ENCODE measurements at regions not wholly inside any gene's neighbourhood (a gene's known extent, or its start where the extent isn't known, plus 50 kb on each side); places are given as distances from the start of the nearest gene placed in this dataset.
"Not testable (repeated sequence)": the region's sequence is repeated elsewhere in the genome, so short reads cannot be mapped to it uniquely, and the experiment has no call there.

DNA sequence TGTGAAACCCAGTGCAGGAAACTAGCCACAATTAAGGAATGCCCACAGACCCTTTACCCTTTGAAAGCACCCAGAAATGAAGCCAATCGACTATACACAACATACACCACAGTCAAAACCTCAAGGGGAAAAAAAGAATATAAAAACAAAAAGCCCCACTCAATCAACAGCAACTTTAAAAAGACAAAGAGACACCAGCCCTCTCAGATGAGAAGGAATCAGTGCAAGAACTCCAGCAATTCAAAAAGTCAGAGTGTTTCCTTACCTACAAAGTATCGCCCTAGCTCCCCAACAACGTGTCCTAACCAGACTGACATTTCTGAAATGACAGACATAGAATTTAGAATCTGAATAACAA is 147.7 kb downstream of the CHD1L start (continued):
- TF ChIP-seq, protein P1, sequence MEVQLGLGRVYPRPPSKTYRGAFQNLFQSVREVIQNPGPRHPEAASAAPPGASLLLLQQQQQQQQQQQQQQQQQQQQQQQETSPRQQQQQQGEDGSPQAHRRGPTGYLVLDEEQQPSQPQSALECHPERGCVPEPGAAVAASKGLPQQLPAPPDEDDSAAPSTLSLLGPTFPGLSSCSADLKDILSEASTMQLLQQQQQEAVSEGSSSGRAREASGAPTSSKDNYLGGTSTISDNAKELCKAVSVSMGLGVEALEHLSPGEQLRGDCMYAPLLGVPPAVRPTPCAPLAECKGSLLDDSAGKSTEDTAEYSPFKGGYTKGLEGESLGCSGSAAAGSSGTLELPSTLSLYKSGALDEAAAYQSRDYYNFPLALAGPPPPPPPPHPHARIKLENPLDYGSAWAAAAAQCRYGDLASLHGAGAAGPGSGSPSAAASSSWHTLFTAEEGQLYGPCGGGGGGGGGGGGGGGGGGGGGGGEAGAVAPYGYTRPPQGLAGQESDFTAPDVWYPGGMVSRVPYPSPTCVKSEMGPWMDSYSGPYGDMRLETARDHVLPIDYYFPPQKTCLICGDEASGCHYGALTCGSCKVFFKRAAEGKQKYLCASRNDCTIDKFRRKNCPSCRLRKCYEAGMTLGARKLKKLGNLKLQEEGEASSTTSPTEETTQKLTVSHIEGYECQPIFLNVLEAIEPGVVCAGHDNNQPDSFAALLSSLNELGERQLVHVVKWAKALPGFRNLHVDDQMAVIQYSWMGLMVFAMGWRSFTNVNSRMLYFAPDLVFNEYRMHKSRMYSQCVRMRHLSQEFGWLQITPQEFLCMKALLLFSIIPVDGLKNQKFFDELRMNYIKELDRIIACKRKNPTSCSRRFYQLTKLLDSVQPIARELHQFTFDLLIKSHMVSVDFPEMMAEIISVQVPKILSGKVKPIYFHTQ (CRISPR knock-in tag; IDR thresholded peaks at IDR 0.05), result no peak

DNA sequence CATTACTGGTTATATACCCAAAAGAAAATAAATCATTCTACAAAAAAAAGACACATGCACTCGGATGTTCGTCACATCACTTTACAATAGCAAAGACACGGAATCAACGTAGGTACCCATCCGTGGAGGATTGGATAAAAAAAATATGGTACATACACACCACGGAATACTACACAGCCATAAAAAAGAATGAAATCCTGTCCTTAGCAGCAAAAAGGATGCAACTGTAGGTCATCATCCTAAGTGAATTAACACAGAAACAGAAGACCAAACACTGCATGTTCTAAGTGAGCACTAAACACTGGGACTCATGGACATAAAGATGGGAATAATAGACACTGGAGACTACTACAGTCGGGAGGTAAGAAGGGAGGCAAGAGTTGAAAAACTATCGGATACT is 148.6 kb downstream of the CHD1L start:
- peaks cover 7% of the 10 kb centered on the region for H3K4me1 Mint-ChIP-seq
- no peak for ATAC-seq
- ChIA-PET POLR2A (no interaction called here), CTCF (interaction anchor here (1.2 to 3.6 kb wide), 4 partner anchors 43 to 145 kb away, joined by 3 to 68 read pairs (median 7); no protein-coding TSS in a partner anchor)
- peaks cover 25% of the 10 kb centered on the region for H3K9me3 Mint-ChIP-seq
- H3K4me3 Mint-ChIP-seq, result no peak overlapping the region
- H3K27ac Mint-ChIP-seq, result no peak overlapping the region
- no peak for TF ChIP-seq ATF1 (CRISPR knock-in tag; IDR thresholded peaks at IDR 0.05)
- TF ChIP-seq ESRRA (CRISPR knock-in tag; IDR thresholded peaks at IDR 0.05; ENCODE audit: borderline replicate concordance), result no peak
- TF ChIP-seq, protein P2, sequence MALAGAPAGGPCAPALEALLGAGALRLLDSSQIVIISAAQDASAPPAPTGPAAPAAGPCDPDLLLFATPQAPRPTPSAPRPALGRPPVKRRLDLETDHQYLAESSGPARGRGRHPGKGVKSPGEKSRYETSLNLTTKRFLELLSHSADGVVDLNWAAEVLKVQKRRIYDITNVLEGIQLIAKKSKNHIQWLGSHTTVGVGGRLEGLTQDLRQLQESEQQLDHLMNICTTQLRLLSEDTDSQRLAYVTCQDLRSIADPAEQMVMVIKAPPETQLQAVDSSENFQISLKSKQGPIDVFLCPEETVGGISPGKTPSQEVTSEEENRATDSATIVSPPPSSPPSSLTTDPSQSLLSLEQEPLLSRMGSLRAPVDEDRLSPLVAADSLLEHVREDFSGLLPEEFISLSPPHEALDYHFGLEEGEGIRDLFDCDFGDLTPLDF (CRISPR knock-in tag; IDR thresholded peaks at IDR 0.05), result no peak
- no peak for TF ChIP-seq ZNF138 (CRISPR knock-in tag; conservative IDR thresholded peaks at IDR 0.05)
- TF ChIP-seq EMX1 (CRISPR knock-in tag; IDR thresholded peaks at IDR 0.05), result no peak
- TF ChIP-seq SP1 (CRISPR knock-in tag; conservative IDR thresholded peaks at IDR 0.05), result no peak
- TF ChIP-seq, protein P3, sequence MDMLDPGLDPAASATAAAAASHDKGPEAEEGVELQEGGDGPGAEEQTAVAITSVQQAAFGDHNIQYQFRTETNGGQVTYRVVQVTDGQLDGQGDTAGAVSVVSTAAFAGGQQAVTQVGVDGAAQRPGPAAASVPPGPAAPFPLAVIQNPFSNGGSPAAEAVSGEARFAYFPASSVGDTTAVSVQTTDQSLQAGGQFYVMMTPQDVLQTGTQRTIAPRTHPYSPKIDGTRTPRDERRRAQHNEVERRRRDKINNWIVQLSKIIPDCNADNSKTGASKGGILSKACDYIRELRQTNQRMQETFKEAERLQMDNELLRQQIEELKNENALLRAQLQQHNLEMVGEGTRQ (CRISPR knock-in tag; IDR thresholded peaks at IDR 0.05), result no peak
- H3K36me3 Mint-ChIP-seq, result peaks cover 9% of the 10 kb centered on the region; the same call in 1 of the 2 replicates
- no peak for DNase-seq (ENCODE audit: low spot score)
- no peaks in the 10 kb centered on the region; the same call in 1 of the 2 replicates for H3K27me3 Mint-ChIP-seq (ENCODE audit: low read depth)

DNA sequence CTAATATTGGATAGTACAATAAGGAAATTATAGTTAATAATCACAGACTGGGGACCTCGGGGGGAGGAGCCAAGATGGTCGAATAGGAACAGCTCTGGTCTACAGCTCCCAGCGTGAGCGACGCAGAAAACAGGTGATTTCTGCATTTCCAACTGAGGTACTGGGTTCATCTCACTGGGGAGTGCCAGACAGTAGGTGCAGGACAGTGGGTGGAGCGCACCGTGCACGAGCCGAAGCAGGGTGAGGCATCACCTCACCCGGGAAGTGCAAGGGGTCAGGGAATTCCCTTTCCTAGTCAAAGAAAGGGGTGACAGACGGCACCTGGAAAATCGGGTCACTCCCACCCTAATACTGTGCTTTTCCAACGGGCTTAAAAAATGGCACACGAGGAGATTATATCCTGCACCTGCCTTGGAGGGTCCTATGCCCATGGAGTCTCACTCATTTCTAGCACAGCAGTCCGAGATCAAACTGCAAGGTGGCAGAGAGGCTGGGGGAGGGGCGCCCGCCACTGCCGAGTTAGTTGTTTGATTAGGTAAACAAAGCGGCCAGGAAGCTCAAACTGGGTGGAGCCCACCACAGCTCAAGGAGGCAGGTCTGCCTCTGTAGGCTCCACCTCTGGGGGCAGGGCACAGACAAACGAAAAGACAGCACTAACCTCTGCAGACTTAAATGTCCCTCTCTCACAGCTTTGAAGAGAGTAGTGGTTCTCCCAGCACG is 138.8 kb upstream of the BCL9 start:
- CTCF ChIA-PET; POLR2A ChIA-PET; H3K27ac Mint-ChIP-seq; H3K4me1 Mint-ChIP-seq; H3K27me3 Mint-ChIP-seq (ENCODE audit: low read depth); DNase-seq (ENCODE audit: low spot score); H3K4me3 Mint-ChIP-seq; ATAC-seq: not testable (repeated sequence)
- Mint-ChIP-seq H3K36me3 (peaks cover 31% of the 10 kb centered on the region), H3K9me3 (peaks cover 48% of the 10 kb centered on the region)

DNA sequence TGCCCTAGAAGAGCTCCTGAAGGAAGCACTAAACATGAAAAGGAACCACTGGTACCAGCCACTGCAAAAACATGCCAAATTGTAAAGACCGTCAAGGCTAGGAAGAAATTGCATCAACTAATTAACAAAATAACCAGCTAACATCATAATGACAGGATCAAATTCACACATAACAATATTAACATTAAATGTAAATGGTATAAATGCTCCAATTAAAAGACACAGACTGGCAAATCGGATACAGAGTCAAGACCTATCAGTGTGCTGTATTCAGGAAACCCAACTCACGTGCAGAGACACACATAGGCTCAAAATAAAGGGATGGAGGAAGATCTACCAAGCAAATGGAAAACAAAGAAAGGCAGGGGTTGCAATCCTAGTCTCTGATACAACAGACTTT is 137.0 kb upstream of the BCL9 start:
- peaks cover 31% of the 10 kb centered on the region for H3K36me3 Mint-ChIP-seq
- DNase-seq (ENCODE audit: low spot score); CTCF ChIA-PET; ATAC-seq; H3K27me3 Mint-ChIP-seq (ENCODE audit: low read depth); H3K27ac Mint-ChIP-seq; H3K4me1 Mint-ChIP-seq; POLR2A ChIA-PET; H3K4me3 Mint-ChIP-seq: not testable (repeated sequence)
- H3K9me3 Mint-ChIP-seq, result peaks cover 62% of the 10 kb centered on the region

DNA sequence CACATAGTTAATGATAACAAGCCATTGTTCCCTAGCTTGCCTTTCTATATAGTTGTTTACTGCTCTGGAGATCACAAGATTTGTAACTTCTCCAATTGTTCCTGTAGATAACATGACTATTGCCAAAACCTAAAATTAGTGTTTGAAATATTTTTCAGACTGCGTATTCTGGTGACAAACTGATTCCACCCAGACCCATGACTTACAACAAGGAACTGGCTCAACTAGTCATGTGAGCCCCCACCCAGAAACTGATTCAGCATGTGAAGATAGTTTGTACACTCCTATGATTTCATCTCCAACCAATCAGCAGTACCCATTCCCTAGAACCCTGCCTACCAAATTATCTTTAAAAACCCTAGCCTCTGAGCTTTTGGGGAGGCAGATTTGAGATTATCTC is 131.4 kb upstream of the BCL9 start:
- ChIA-PET POLR2A (no interaction called here), CTCF (no interaction called here)
- DNase-seq (ENCODE audit: low spot score) (no peak), ATAC-seq (no peak)
- H3K36me3 Mint-ChIP-seq, result peaks cover 15% of the 10 kb centered on the region; the same call in 1 of the 2 replicates
- H3K27me3 Mint-ChIP-seq (ENCODE audit: low read depth), result no peaks in the 10 kb centered on the region; the same call in 1 of the 2 replicates
- H3K9me3 Mint-ChIP-seq, result peaks cover 45% of the 10 kb centered on the region
- H3K4me3 Mint-ChIP-seq, result no peak overlapping the region
- no peak overlapping the region for H3K27ac Mint-ChIP-seq
- no peaks in the 10 kb centered on the region for H3K4me1 Mint-ChIP-seq
- TF ChIP-seq, protein P4, sequence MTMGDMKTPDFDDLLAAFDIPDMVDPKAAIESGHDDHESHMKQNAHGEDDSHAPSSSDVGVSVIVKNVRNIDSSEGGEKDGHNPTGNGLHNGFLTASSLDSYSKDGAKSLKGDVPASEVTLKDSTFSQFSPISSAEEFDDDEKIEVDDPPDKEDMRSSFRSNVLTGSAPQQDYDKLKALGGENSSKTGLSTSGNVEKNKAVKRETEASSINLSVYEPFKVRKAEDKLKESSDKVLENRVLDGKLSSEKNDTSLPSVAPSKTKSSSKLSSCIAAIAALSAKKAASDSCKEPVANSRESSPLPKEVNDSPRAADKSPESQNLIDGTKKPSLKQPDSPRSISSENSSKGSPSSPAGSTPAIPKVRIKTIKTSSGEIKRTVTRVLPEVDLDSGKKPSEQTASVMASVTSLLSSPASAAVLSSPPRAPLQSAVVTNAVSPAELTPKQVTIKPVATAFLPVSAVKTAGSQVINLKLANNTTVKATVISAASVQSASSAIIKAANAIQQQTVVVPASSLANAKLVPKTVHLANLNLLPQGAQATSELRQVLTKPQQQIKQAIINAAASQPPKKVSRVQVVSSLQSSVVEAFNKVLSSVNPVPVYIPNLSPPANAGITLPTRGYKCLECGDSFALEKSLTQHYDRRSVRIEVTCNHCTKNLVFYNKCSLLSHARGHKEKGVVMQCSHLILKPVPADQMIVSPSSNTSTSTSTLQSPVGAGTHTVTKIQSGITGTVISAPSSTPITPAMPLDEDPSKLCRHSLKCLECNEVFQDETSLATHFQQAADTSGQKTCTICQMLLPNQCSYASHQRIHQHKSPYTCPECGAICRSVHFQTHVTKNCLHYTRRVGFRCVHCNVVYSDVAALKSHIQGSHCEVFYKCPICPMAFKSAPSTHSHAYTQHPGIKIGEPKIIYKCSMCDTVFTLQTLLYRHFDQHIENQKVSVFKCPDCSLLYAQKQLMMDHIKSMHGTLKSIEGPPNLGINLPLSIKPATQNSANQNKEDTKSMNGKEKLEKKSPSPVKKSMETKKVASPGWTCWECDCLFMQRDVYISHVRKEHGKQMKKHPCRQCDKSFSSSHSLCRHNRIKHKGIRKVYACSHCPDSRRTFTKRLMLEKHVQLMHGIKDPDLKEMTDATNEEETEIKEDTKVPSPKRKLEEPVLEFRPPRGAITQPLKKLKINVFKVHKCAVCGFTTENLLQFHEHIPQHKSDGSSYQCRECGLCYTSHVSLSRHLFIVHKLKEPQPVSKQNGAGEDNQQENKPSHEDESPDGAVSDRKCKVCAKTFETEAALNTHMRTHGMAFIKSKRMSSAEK (CRISPR knock-in tag; IDR thresholded peaks at IDR 0.05; ENCODE audit: borderline replicate concordance), result no peak
- no peak for TF ChIP-seq ZNF263 (CRISPR knock-in tag; IDR thresholded peaks at IDR 0.05; ENCODE audit: low read depth)
- TF ChIP-seq, protein P5, sequence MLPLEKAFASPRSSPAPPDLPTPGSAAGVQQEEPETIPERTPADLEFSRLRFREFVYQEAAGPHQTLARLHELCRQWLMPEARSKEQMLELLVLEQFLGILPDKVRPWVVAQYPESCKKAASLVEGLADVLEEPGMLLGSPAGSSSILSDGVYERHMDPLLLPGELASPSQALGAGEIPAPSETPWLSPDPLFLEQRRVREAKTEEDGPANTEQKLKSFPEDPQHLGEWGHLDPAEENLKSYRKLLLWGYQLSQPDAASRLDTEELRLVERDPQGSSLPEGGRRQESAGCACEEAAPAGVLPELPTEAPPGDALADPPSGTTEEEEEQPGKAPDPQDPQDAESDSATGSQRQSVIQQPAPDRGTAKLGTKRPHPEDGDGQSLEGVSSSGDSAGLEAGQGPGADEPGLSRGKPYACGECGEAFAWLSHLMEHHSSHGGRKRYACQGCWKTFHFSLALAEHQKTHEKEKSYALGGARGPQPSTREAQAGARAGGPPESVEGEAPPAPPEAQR (CRISPR knock-in tag; IDR thresholded peaks at IDR 0.05), result no peak
